Upper lobe of left lung (tissue), 6 donors: ENCODE measurements at regions not wholly inside any gene's neighbourhood (a gene's known extent, or its start where the extent isn't known, plus 50 kb on each side); places are given as distances from the start of the nearest gene placed in this dataset.

Source experiments
- ATAC-seq, 2 donors: fragments of 200-7000 bp; cut with Tn5 transposase; one replicate each; pipeline ENCODE4 v1.9.1; 2022; ENCODE audit warnings: mild to moderate bottlenecking in 2 of 2, moderate library complexity in 2 of 2; ENCODE audit not compliant: low FRiP score in 2 of 2
- DNase-seq, 2 donors: peaks; one replicate each; pipeline ENCODE4 v3.0.0-alpha.2; 2019 to 2020
- H3K27ac ChIP-seq, 4 donors: fragments of 200-600 bp; sonication (generic); one replicate each; pipeline ENCODE4 v1.5.1; 2016 to 2019
- H3K27me3 ChIP-seq, 4 donors: fragments of 200-600 bp; sonication (generic); one replicate each; pipeline ENCODE4 v1.5.1; 2017 to 2019
- H3K36me3 ChIP-seq, 4 donors: fragments of 200-600 bp; sonication (generic); one replicate each; pipeline ENCODE4 v1.5.1; 2016 to 2019
- H3K4me1 ChIP-seq, 4 donors: fragments of 200-600 bp; sonication (generic); one replicate each; pipeline ENCODE4 v1.5.1; 2018 to 2019
- H3K4me3 ChIP-seq, 4 donors: fragments of 200-600 bp; sonication (generic); one replicate each; pipeline ENCODE4 v1.5.1; 2017 to 2019; ENCODE audit warnings: mild to moderate bottlenecking in 2 of 4, moderate library complexity in 1 of 4
- H3K9me3 ChIP-seq, 4 donors: fragments of 200-600 bp; sonication (generic); one replicate each; pipeline ENCODE4 v1.5.1; 2018 to 2019
- EP300 ChIP-seq, 4 donors: sonication (generic); formaldehyde crosslinking; IDR thresholded peaks; one replicate each; pipeline ENCODE4 v1.5.1; 2017; ENCODE audit warnings: antibody characterized with exemption in 4 of 4, control low read depth in 2 of 4
- POLR2A ChIP-seq, 4 donors: fragments of 450-650 bp; IDR thresholded peaks; one replicate each; pipeline ENCODE4 v1.5.1; 2016 to 2017; ENCODE audit warnings: antibody characterized with exemption in 4 of 4, mild to moderate bottlenecking in 2 of 4
- POLR2AphosphoS5 ChIP-seq, 2 donors: sonication (generic); formaldehyde crosslinking; IDR thresholded peaks; one replicate each; pipeline ENCODE4 v1.5.1; 2017; ENCODE audit warnings: antibody characterized with exemption in 2 of 2
- WGBS, 2 donors: methylation state at CpG; one replicate each; pipeline ENCODE4 v1.1.5; 2017 to 2018; 5-methylcytosine and 5-hydroxymethylcytosine counted together
- TF ChIP-seq, protein P1 (sequence below), 6 experiments: fragments of 450-650 bp in 4 of 6; fragments of 200-600 bp in 2 of 6; sonication (generic) in 2 of 6; IDR thresholded peaks; one replicate each; pipeline ENCODE4 v1.5.1; 2016 to 2019; ENCODE audit warnings: antibody characterized with exemption in 6 of 6
- donor health status: DM: no; HTN: no; CAD: no; lungs with moderate emphysema.
- donor health status: DM: no; HTN: yes; CAD: no; lungs with severe emphysema.

DNA sequence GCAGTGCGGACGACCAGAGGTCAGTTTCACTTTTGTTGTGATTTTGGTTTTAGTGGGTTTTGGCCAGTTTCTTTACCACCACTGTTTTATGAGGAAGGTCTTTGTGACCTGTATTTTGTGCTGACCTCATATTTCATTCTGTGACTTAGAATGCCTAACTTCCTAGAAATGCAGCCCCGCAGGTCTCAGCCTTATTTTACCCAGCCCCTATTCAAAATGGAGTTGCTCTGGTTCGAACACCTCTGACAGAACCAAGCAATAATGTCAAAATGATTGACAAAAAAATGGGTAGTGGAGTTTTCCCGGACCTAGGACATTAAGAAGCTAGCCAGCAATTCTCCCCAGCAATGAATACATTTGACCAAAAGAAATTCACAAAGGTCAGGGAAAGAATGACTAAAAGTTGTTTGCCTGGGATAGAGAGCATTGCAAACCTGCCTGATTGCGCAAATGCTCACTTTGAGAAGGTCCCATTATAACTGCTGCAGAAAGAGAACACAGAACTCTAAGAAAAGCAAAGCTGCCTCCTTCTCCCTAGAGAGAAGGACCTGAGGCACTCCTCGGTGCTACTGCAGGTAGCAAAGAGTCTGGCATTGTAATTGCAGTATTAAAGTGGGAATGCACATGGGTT, 288.8 kb downstream of the ADGB start:
- WGBS, 2 donors: 74 to 82% methylated on average over 7 of the region's 7 CpGs

DNA sequence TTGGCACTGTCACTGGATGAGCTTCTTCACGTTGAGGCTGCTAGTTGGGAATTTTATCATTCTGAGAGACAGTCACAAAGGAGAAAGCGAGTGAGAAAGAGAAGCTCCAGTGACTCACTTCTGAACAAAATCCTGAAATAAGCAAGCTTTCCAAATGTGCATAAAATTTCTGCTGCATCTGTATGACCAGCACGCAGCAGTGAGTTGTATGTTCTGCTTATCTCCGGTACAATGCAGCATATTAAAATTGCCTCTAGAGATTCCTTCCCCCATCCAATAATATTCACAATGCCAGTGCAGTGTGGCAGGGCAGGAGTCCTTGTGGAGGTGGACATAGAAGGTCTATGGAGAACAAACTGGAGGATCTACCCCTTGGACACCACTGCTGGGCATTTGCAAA, 290.5 kb downstream of the ADGB start:
- Histone ChIP-seq H3K36me3 (no peaks in the 10 kb centered on the region), H3K4me1 (no peaks in the 10 kb centered on the region), H3K9me3 (no peaks in the 10 kb centered on the region), H3K27ac (no peak overlapping the region), H3K27me3 (no peaks in the 10 kb centered on the region), H3K4me3 (no peak overlapping the region)
- no peak for TF ChIP-seq EP300 (IDR thresholded peaks at IDR 0.05)
- 89 to 94% methylated on average over 4 of the region's 4 CpGs for WGBS, 2 donors
- DNase-seq (no peak), ATAC-seq (no peak)

More for the DNA sequence above, 288.8 kb downstream of the ADGB start:
- Histone ChIP-seq H3K4me1 (no peaks in the 10 kb centered on the region), H3K36me3 (no peaks in the 10 kb centered on the region), H3K4me3 (no peak overlapping the region), H3K27me3 (no peaks in the 10 kb centered on the region), H3K9me3 (no peaks in the 10 kb centered on the region), H3K27ac (no peak overlapping the region)
- DNase-seq (no peak), ATAC-seq (no peak)
- TF ChIP-seq EP300 (IDR thresholded peaks at IDR 0.05): no peak

DNA sequence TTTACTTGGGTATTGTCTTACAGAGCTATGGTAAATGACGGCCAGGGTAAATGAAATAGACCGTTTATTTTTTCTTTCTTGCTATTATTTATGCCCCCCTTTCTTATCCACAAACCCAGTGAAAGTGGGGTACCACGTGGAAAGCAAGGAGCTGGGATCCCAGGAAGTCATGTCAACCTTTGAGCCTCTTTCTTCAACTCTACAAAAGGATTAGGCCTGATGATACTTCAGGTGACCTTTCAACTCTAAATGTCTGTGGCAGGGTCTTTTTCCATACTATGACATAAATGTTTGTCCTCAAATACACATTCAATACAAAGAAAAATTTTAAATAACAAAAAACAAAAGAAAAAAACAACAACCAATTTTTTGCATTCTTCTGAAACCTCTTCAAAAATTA, 291.4 kb downstream of the ADGB start:
- H3K9me3 ChIP-seq: no peaks in the 10 kb centered on the region
- no peaks in the 10 kb centered on the region for H3K4me1 ChIP-seq
- no peak overlapping the region for H3K4me3 ChIP-seq
- H3K27me3 ChIP-seq: no peaks in the 10 kb centered on the region
- no peaks in the 10 kb centered on the region for H3K36me3 ChIP-seq
- ATAC-seq (no peak), DNase-seq (no peak)
- WGBS, 2 donors: 90 to 91% methylated on average over 3 of the region's 3 CpGs
- no peak overlapping the region for H3K27ac ChIP-seq
- TF ChIP-seq, protein P1, sequence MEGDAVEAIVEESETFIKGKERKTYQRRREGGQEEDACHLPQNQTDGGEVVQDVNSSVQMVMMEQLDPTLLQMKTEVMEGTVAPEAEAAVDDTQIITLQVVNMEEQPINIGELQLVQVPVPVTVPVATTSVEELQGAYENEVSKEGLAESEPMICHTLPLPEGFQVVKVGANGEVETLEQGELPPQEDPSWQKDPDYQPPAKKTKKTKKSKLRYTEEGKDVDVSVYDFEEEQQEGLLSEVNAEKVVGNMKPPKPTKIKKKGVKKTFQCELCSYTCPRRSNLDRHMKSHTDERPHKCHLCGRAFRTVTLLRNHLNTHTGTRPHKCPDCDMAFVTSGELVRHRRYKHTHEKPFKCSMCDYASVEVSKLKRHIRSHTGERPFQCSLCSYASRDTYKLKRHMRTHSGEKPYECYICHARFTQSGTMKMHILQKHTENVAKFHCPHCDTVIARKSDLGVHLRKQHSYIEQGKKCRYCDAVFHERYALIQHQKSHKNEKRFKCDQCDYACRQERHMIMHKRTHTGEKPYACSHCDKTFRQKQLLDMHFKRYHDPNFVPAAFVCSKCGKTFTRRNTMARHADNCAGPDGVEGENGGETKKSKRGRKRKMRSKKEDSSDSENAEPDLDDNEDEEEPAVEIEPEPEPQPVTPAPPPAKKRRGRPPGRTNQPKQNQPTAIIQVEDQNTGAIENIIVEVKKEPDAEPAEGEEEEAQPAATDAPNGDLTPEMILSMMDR (IDR thresholded peaks at IDR 0.05): no peak
- TF ChIP-seq POLR2AphosphoS5 (IDR thresholded peaks at IDR 0.05): no peak
- no peak for TF ChIP-seq POLR2A (IDR thresholded peaks at IDR 0.05)
- TF ChIP-seq EP300 (IDR thresholded peaks at IDR 0.05): no peak

DNA sequence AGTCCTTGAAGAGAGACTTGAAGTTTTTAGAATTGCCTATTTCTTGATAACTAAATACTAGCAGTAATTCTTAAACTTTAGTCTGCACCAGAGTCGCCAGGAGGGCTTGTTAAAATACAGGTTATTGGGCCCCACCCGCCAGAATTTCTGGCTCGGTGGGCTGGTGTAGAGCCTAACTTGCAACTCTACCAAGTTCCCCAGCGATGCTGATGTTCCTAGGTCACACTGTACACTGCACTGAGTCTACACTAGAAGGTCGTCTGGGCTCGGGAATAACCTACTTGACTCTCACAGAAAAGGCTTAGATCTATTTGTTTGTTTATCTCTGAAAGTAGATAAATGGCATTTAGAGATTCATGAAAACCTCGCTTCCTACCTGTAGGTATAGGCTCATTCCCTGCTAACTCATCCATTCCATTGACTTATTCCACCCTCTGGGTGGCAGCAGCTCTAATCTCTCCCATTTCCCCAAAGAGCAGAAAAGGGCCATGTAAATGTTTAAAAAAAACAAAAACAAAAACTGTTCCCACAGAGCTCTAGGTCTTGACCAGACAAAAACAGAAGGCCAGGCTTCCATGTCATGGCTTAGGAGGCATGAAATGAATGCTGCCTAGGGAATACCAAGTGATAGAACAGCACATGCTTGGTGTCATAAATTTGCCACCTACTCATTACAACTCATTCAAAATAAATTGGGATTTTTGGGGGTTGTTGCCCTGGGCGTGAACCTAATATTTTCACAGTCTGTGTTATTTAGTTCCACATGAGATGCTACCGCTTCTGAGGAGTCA, 292.1 kb downstream of the ADGB start:
- H3K4me3 ChIP-seq: no peak overlapping the region
- WGBS, 2 donors: 75 to 93% methylated on average over 9 of the region's 9 CpGs
- H3K4me1 ChIP-seq: no peaks in the 10 kb centered on the region
- H3K9me3 ChIP-seq: no peaks in the 10 kb centered on the region
- no peaks in the 10 kb centered on the region for H3K36me3 ChIP-seq
- DNase-seq (no peak), ATAC-seq (no peak)
- no peaks in the 10 kb centered on the region for H3K27me3 ChIP-seq
- TF ChIP-seq EP300 (IDR thresholded peaks at IDR 0.05) (no peak), POLR2A (IDR thresholded peaks at IDR 0.05) (no peak)
- TF ChIP-seq, protein P1 (IDR thresholded peaks at IDR 0.05): no peak
- no peak overlapping the region for H3K27ac ChIP-seq

DNA sequence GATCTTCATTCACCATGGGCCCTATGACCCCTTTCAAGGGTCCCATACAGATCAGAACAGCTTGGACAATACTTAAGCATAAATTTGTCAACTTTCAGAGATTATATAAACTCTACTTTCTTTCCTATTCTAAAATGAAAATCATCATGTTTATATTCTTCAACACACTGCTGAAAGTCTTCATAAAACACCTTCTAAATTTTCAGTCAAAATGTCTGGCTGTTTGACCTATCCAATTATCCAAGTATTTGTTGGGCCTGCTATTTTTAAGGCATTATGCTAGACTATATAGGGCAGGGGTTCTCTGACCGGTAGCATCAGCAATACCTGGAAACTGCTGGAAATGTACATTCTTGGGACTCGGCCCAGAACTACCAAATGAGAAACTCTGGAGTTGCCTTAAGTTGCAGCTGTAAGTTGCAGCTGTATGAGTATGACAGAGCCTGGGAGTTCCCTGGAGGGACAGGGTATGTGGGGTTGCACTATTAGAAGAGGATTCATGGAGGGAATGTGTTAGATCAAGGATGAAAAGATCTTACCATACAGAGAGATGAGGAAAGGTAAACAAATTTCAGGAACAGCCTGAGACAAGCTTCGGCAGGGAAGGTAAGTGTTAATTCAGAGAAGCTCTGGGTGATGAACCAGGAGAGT, 293.0 kb downstream of the ADGB start:
- no peak overlapping the region for H3K4me3 ChIP-seq
- DNase-seq (no peak), ATAC-seq (no peak)
- H3K27ac ChIP-seq: no peak overlapping the region
- H3K36me3 ChIP-seq: no peaks in the 10 kb centered on the region
- H3K9me3 ChIP-seq: no peaks in the 10 kb centered on the region
- no peaks in the 10 kb centered on the region for H3K4me1 ChIP-seq
- WGBS, 2 donors: 78 to 87% methylated on average over 3 of the region's 3 CpGs
- H3K27me3 ChIP-seq: no peaks in the 10 kb centered on the region
- TF ChIP-seq, protein P1 (IDR thresholded peaks at IDR 0.05): no peak
- TF ChIP-seq POLR2A (IDR thresholded peaks at IDR 0.05) (no peak), POLR2AphosphoS5 (IDR thresholded peaks at IDR 0.05) (no peak), EP300 (IDR thresholded peaks at IDR 0.05) (no peak)
